ENCODE measurements at regions not wholly inside any gene's neighbourhood (a gene's known extent, or its start where the extent isn't known, plus 50 kb on each side); places are given as distances from the start of the nearest gene placed in this dataset.

- TF ChIP-seq CTCF (IDR thresholded peaks at IDR 0.05), result no peak
- TF ChIP-seq POLR2A (IDR thresholded peaks at IDR 0.05), result no peak
These were observed 452.7 kb downstream of the BCL11B start for GRCh38 chr14:98819132-98819866.
